ENCODE measurements at regions not wholly inside any gene's neighbourhood (a gene's known extent, or its start where the extent isn't known, plus 50 kb on each side); places are given as distances from the start of the nearest gene placed in this dataset.

GRCh38 chr1:96509339-96509738, 212.2 kb upstream of the PTBP2 start:
- TF ChIP-seq EZH2 (IDR thresholded peaks at IDR 0.05; ENCODE audit: insufficient read depth, poor library complexity, severe bottlenecking) (no peak), EZH2phosphoT487 (IDR thresholded peaks at IDR 0.05; ENCODE audit: insufficient read depth, low read depth) (no peak)
